C4-2B (cell line): ENCODE measurements at regions not wholly inside any gene's neighbourhood (a gene's known extent, or its start where the extent isn't known, plus 50 kb on each side); places are given as distances from the start of the nearest gene placed in this dataset.

ENCODE experiments used
- CTCF ChIP-seq: fragments of 450-650 bp; conservative IDR thresholded peaks from 2 replicates; pipeline ENCODE4 v1.5.1; 2017; ENCODE audit warnings: mild to moderate bottlenecking
- ZFX ChIP-seq: fragments of 450-650 bp; IDR thresholded peaks from 2 replicates; pipeline ENCODE4 v1.6.1; 2017

DNA sequence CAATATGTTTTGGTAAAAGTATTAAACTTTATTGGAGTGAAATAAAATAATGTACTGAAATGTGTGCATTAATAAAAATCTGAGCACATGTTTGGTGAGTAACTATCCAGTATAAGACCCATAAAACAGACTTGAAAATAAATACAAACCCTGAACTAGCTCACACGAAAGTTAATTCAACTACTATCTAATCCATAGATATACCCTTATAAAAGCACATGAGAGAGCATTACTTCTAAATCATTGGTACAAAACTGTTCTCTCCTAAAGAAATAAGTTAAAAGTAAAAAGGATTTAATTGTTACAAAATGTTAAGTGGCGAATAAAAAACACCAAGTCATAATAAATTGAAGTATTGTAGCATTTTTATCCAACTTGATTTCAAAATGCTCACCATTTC, 295.6 kb downstream of the PTPRC start:
- TF ChIP-seq CTCF (no peak), ZFX (no peak)
